HepG2 (cell line): ENCODE measurements at regions not wholly inside any gene's neighbourhood (a gene's known extent, or its start where the extent isn't known, plus 50 kb on each side); places are given as distances from the start of the nearest gene placed in this dataset.

Experiments
- ATAC-seq: fragments of 200-7000 bp; cut with Tn5 transposase; 3 replicates; pipeline ENCODE4 v1.9.1; 2020; ENCODE audit warnings: mild to moderate bottlenecking, moderate library complexity
- BruUV-seq: library from RNA; stranded (reverse); fragments of 400-500 nt; replicated peaks from 2 replicates; lab custom pipeline; 2021; lab: Mats Ljungman, UMichigan
- CTCF ChIA-PET: fragments of 300-600 bp; formaldehyde crosslinking; extraction: SDS; loops from one replicate; lab custom pipeline; 2021; ENCODE audit warnings: low total read pairs, inconsistent platforms, low intra/inter-chr PET ratio; lab: Yijun Ruan, JAX
- POLR2A ChIA-PET: fragments of 350-600 bp; sonication (Branson Sonifier 250); formaldehyde crosslinking; loops from one replicate; lab custom pipeline; 2020; ENCODE audit warnings: antibody characterized with exemption, inconsistent platforms; lab: Yijun Ruan, JAX
- DNase-seq: peaks from one replicate; pipeline ENCODE4 v3.0.0-alpha.2; 2015; ENCODE audit warnings: low spot score
- FAIRE-seq: peaks from 3 replicates; lab custom pipeline; 2011; peaks lifted over from hg19 to GRCh38; lab: Jason Lieb, UNC
- H2AFZ ChIP-seq: one replicate; pipeline ENCODE4 v1.6.1; 2011; ENCODE audit warnings: low read length, inconsistent platforms
- H3K27ac ChIP-seq: fragments of 300-600 bp; 3 replicates; pipeline ENCODE4 v1.8.0; 2011; ENCODE audit warnings: mixed run types, mild to moderate bottlenecking, mixed read lengths, low read length, inconsistent platforms; ENCODE audit not compliant: insufficient read depth; ENCODE audit errors: extremely low read length
- H3K27me3 ChIP-seq, 2 experiments: fragments of 200-600 bp in 1 of 2; 2 replicates in 1 of 2; 3 replicates in 1 of 2; pipeline versions ENCODE4 v1.6.0 to v1.8.0; 2011; ENCODE audit warnings: low read length in 2 of 2, mild to moderate bottlenecking in 2 of 2, moderate library complexity in 2 of 2, inconsistent platforms in 1 of 2; ENCODE audit not compliant: insufficient read depth in 2 of 2, control insufficient read depth in 1 of 2
- H3K36me3 ChIP-seq, 2 experiments: fragments of 200-600 bp in 1 of 2; replicated peaks in 1 of 2; 2 replicates in 1 of 2; 3 replicates in 1 of 2; pipeline versions ENCODE4 v1.5.1 to v1.8.0; 2011; ENCODE audit warnings: low read length in 2 of 2, inconsistent platforms in 1 of 2; ENCODE audit not compliant: insufficient read depth in 2 of 2, control insufficient read depth in 1 of 2
- H3K4me1 ChIP-seq: 2 replicates; pipeline ENCODE4 v1.5.1; 2012; ENCODE audit warnings: low read length, inconsistent platforms; ENCODE audit not compliant: insufficient read depth
- H3K4me2 ChIP-seq: 2 replicates; pipeline ENCODE4 v1.6.0; 2011; ENCODE audit warnings: low read depth, low read length, inconsistent platforms
- H3K4me3 ChIP-seq, 3 experiments: fragments of 200-600 bp in 1 of 3; sonication (generic), shearing (Covaris generic) in 1 of 3; replicated peaks in 1 of 3; 2 replicates each; pipeline ENCODE4 v1.5.1; 2011 to 2016; ENCODE audit warnings: low read length in 3 of 3, inconsistent platforms in 2 of 3, low read depth in 2 of 3, mild to moderate bottlenecking in 2 of 3, control low read depth in 1 of 3, mixed read lengths in 1 of 3; ENCODE audit not compliant: insufficient read depth in 1 of 3
- H3K79me2 ChIP-seq: one replicate; pipeline ENCODE4 v1.6.1; 2011; ENCODE audit warnings: low read length, inconsistent platforms; ENCODE audit not compliant: insufficient read depth
- H3K9ac ChIP-seq: 2 replicates; pipeline ENCODE4 v1.6.0; 2011; ENCODE audit warnings: mild to moderate bottlenecking, low read depth, low read length, inconsistent platforms; ENCODE audit not compliant: insufficient read depth
- H3K9me3 ChIP-seq: 2 replicates; pipeline ENCODE4 v1.5.1; 2012; ENCODE audit warnings: mild to moderate bottlenecking, low read length
- H4K20me1 ChIP-seq: 2 replicates; pipeline ENCODE4 v1.6.0; 2011; ENCODE audit warnings: inconsistent platforms, mild to moderate bottlenecking, low read length, moderate library complexity; ENCODE audit not compliant: insufficient read depth
- CAMTA2 ChIP-seq: sonication (generic); formaldehyde crosslinking; IDR thresholded peaks from 2 replicates; pipeline ENCODE4 v1.4.0; 2020; ENCODE audit warnings: mild to moderate bottlenecking, missing genetic modification reagents, borderline replicate concordance
- ELF4 ChIP-seq: sonication (generic); formaldehyde crosslinking; IDR thresholded peaks from 2 replicates; pipeline ENCODE4 v1.5.0; 2020; ENCODE audit warnings: missing genetic modification reagents, mild to moderate bottlenecking, moderate library complexity, borderline replicate concordance
- GLI4 ChIP-seq: sonication (generic); formaldehyde crosslinking; IDR thresholded peaks from 2 replicates; pipeline ENCODE4 v1.5.1; 2020; ENCODE audit warnings: missing genetic modification reagents, mild to moderate bottlenecking, moderate library complexity, borderline replicate concordance
- HOXA7 ChIP-seq: sonication (generic); formaldehyde crosslinking; IDR thresholded peaks from 2 replicates; pipeline ENCODE4 v1.8.1; 2022; ENCODE audit warnings: mild to moderate bottlenecking, missing genetic modification reagents, moderate library complexity
- MNT ChIP-seq: fragments of 450-650 bp; IDR thresholded peaks from 2 replicates; pipeline ENCODE4 v1.6.1; 2016
- PRDM4 ChIP-seq: sonication (generic); formaldehyde crosslinking; IDR thresholded peaks from 2 replicates; pipeline ENCODE4 v1.9.0; 2021; ENCODE audit warnings: missing genetic modification reagents, borderline replicate concordance
- REST ChIP-seq, 2 experiments: IDR thresholded peaks; 2 replicates each; pipeline ENCODE4 v1.6.1; 2011 to 2012; ENCODE audit warnings: low read length in 2 of 2, borderline replicate concordance in 1 of 2, low read depth in 1 of 2, mild to moderate bottlenecking in 1 of 2, moderate library complexity in 1 of 2
- REXO4 ChIP-seq: sonication (generic); formaldehyde crosslinking; IDR thresholded peaks from 2 replicates; pipeline ENCODE4 v1.8.0; 2022; ENCODE audit warnings: missing genetic modification reagents, mild to moderate bottlenecking, borderline replicate concordance
- TSC22D2 ChIP-seq: sonication (generic); formaldehyde crosslinking; IDR thresholded peaks from 2 replicates; pipeline ENCODE4 v1.5.1; 2020; ENCODE audit warnings: missing genetic modification reagents, mild to moderate bottlenecking, borderline replicate concordance
- ZNF138 ChIP-seq: sonication (generic); formaldehyde crosslinking; IDR thresholded peaks from 2 replicates; pipeline ENCODE4 v1.5.0; 2020; ENCODE audit warnings: mild to moderate bottlenecking, low read depth, missing genetic modification reagents
- ZNF451 ChIP-seq: sonication (generic); formaldehyde crosslinking; IDR thresholded peaks from 2 replicates; pipeline ENCODE4 v1.5.0; 2020; ENCODE audit warnings: mild to moderate bottlenecking, missing genetic modification reagents
- WGBS: methylation state at CpG from one replicate; pipeline ENCODE4 v1.1.6; 2017; ENCODE audit warnings: low lambda C conversion rate; 5-methylcytosine and 5-hydroxymethylcytosine counted together
- in situ Hi-C: cut with HindIII; loops from 2 replicates; pipeline ENCODE4 v1.10.0; 2017; ENCODE audit warnings: low pct_unique_long_range_greater_than_20kb; ENCODE audit not compliant: extremely low pct_ligation_motif_present
- intact Hi-C: fragments of 100-400 bp; cut with micrococcal nuclease; formaldehyde crosslinking; loops from one replicate; pipeline ENCODE4 v1.10.0; 2022; ENCODE audit not compliant: unreplicated experiment

- Histone ChIP-seq H3K4me2 (no peak overlapping the region), H3K4me1 (no peaks in the 10 kb centered on the region), H3K9ac (no peak overlapping the region), H4K20me1 (no peaks in the 10 kb centered on the region), H3K9me3 (no peaks in the 10 kb centered on the region), H2AFZ (no peak overlapping the region), H3K4me3 (no peak overlapping the region), H3K79me2 (no peaks in the 10 kb centered on the region), H3K27me3 (0 out of 5 replicates have a peak, but pooled peaks cover 0 to 7% of the 10 kb centered on the region in 2 experiments)
- ATAC-seq (no peak), FAIRE-seq (no peak)
- in situ Hi-C loops (no loop called here), intact Hi-C loops (no loop called here)
- CTCF ChIA-PET = no interaction called here
- BruUV-seq = no TSS peak
- no peak for TF ChIP-seq PRDM4
- TF ChIP-seq, all 625 proteins: peak for 0
- POLR2A ChIA-PET = no interaction called here
- Histone ChIP-seq H3K27ac (no peak overlapping the region), H3K36me3 (no peaks in the 10 kb centered on the region)
- DNase-seq = no peak
- WGBS = 56% methylated on average over 5 of the region's 5 CpGs
Measured at GRCh38 chr2:61718965-61719364, 134.9 kb downstream of the FAM161A start.

- 23% methylated on average over 2 of the region's 2 CpGs for WGBS
- intact Hi-C loops = no loop called here
- H3K27ac ChIP-seq = no peak overlapping the region
- H2AFZ ChIP-seq = no peak overlapping the region
- in situ Hi-C loops = no loop called here
- no peaks in the 10 kb centered on the region for H4K20me1 ChIP-seq
- H3K27me3 ChIP-seq = 0 out of 5 replicates have a peak, but pooled peaks cover 1 to 6% of the 10 kb centered on the region in 2 experiments
- no peak for ATAC-seq
- H3K4me3 ChIP-seq = no peak overlapping the region
- no peak overlapping the region for H3K4me2 ChIP-seq
- FAIRE-seq = no peak
- no peak for DNase-seq
- BruUV-seq = no TSS peak
- no peaks in the 10 kb centered on the region for H3K9me3 ChIP-seq
- H3K36me3 ChIP-seq = no peaks in the 10 kb centered on the region
- ChIA-PET POLR2A (no interaction called here), CTCF (no interaction called here)
- H3K79me2 ChIP-seq = no peaks in the 10 kb centered on the region
- peaks cover 5% of the 10 kb centered on the region for H3K4me1 ChIP-seq
- H3K9ac ChIP-seq = no peak overlapping the region
- no peak for TF ChIP-seq HOXA7 (CRISPR knock-in tag)
- no peak for TF ChIP-seq ZNF451
- TF ChIP-seq REXO4 (CRISPR knock-in tag) = no peak
- no peak for TF ChIP-seq MNT
- no peak for TF ChIP-seq GLI4
- no peak for TF ChIP-seq REST (IDR thresholded peaks at IDR 0.05; ENCODE audit: borderline replicate concordance in 1 of 2, low read depth in 1 of 2, low read length in 2 of 2)
- TF ChIP-seq CAMTA2 (CRISPR knock-in tag) = no peak
- TF ChIP-seq TSC22D2 (CRISPR knock-in tag) = no peak
- no peak for TF ChIP-seq ZNF138 (CRISPR knock-in tag)
- no peak for TF ChIP-seq ELF4
Measured at GRCh38 chr2:61715506-61715905, 138.4 kb downstream of the FAM161A start.
